ENCODE measurements at regions not wholly inside any gene's neighbourhood (a gene's known extent, or its start where the extent isn't known, plus 50 kb on each side); places are given as distances from the start of the nearest gene placed in this dataset.

DNA sequence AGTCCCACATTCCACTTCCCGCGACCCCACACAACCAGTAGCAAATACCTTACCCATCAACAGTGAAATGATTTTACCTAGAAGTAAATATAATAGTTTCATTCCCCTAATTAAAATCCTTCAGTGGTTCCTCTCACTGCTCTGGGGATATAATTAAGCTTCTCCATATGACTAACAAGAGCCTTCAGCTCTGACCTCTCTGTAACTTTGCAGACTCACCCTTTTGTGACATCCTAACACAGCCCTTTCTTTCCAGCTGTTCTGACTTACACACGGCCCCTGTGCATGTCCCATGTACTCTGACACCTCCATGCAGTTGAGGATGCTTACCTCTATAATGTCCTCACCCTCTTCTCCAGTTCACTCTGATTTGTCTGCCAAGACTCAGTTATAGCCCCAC, 137.3 kb upstream of the SPAG17 start:
- intact Hi-C loops (cut with DNase I; ENCODE audit: low total_unique reads), result no loop called here
- TF ChIP-seq, protein P1, sequence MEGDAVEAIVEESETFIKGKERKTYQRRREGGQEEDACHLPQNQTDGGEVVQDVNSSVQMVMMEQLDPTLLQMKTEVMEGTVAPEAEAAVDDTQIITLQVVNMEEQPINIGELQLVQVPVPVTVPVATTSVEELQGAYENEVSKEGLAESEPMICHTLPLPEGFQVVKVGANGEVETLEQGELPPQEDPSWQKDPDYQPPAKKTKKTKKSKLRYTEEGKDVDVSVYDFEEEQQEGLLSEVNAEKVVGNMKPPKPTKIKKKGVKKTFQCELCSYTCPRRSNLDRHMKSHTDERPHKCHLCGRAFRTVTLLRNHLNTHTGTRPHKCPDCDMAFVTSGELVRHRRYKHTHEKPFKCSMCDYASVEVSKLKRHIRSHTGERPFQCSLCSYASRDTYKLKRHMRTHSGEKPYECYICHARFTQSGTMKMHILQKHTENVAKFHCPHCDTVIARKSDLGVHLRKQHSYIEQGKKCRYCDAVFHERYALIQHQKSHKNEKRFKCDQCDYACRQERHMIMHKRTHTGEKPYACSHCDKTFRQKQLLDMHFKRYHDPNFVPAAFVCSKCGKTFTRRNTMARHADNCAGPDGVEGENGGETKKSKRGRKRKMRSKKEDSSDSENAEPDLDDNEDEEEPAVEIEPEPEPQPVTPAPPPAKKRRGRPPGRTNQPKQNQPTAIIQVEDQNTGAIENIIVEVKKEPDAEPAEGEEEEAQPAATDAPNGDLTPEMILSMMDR (IDR thresholded peaks at IDR 0.05), result no peak
- H3K27me3 ChIP-seq, result no peaks in the 10 kb centered on the region
- DNase-seq, result no peak
- H3K36me3 ChIP-seq, result no peaks in the 10 kb centered on the region
- no peaks in the 10 kb centered on the region for H3K9me3 ChIP-seq
- H3K4me1 ChIP-seq, result no peaks in the 10 kb centered on the region
- no peak overlapping the region for H3K4me3 ChIP-seq
- H3K27ac ChIP-seq, result no peak overlapping the region

DNA sequence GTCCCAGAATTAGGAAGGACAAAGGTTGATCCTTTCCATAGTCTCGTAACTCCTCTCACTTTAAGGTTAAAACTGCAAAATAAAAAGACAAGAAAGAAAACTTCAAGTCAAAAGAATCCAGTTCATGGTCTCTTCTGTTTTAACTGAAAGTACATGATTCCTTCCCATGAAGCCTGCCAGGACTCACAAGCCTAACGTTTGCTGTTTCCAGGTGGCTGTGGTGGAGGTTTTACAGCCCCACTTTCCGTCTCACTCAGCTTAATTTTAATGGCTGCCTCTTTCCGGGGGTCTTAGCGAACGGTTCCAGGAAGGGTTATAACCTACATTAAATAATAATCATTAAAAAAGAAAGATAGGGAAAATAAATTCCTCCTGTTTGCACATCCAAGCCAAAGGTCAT, 136.8 kb upstream of the SPAG17 start:
- Histone ChIP-seq H3K4me3 (no peak overlapping the region), H3K27ac (no peak overlapping the region), H3K4me1 (no peaks in the 10 kb centered on the region), H3K9me3 (no peaks in the 10 kb centered on the region), H3K27me3 (no peaks in the 10 kb centered on the region), H3K36me3 (no peaks in the 10 kb centered on the region)
- TF ChIP-seq, protein P1 (IDR thresholded peaks at IDR 0.05), result no peak
- intact Hi-C loops (cut with DNase I; ENCODE audit: low total_unique reads), result no loop called here
- no peak for DNase-seq

DNA sequence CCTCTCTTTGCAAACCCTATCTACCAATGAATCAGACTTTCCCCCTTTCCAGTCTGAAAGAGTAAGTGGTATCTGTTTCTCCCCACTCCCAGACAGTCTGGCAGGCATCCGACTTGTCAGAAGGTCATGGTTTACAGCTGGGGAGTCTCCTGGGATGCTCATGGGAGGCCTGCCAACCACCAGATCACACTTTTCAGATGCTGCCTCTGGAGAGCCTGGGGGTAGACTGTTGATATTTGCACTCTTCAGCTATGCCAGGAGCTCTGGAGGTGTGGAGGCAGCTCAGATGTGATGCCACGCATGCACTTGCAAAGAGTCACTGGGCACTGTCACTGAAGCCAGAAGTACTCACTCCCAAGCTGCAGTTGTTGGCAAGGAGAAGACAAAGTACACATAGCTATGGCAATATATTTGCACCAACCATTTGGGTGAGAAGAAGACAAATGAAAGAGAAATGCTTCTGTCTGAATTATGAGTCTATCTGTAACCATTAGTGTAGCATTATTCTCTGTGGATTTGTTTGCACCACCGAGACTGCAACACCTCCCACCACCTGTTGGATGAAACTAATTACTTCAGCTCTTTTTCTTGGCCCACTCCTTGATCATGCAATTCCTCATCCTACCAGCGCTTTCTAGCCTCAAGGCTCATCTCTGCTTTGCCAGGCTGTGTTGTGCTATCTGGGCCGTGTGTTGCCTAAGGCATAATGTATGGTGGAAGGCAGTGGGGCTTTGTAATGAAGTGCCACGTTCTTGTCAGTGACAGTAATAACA, 133.0 kb upstream of the SPAG17 start:
- Histone ChIP-seq H3K36me3 (no peaks in the 10 kb centered on the region), H3K4me1 (no peaks in the 10 kb centered on the region), H3K4me3 (no peak overlapping the region), H3K27ac (no peak overlapping the region), H3K27me3 (no peaks in the 10 kb centered on the region), H3K9me3 (no peaks in the 10 kb centered on the region)
- TF ChIP-seq, protein P1 (IDR thresholded peaks at IDR 0.05), result no peak
- intact Hi-C loops (cut with DNase I; ENCODE audit: low total_unique reads), result no loop called here
- DNase-seq, result no peak

DNA sequence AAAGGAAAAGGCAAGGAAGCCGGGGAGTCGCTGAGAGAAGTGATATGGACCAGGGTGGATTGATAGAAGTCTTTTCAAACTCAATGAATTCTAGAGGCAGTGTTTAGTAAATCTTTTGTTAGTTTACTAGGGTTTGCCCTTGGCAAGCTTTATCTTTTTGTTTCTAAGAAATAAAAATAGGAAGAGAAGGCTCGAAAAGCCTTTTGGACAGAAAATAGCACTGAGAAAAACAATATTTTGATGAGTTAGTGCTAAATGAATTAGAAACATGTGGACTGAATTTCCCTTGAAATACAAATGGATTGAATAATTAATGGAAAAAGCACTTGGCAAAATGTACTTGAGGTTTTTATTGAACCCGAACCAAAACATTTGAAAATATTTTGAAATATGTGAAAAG, 121.8 kb upstream of the SPAG17 start:
- H3K27me3 ChIP-seq, result no peaks in the 10 kb centered on the region
- H3K4me1 ChIP-seq, result no peaks in the 10 kb centered on the region
- H3K9me3 ChIP-seq, result no peaks in the 10 kb centered on the region
- DNase-seq, result no peak
- no peak overlapping the region for H3K27ac ChIP-seq
- H3K4me3 ChIP-seq, result no peak overlapping the region
- H3K36me3 ChIP-seq, result no peaks in the 10 kb centered on the region
- intact Hi-C loops (cut with DNase I; ENCODE audit: low total_unique reads), result no loop called here
- TF ChIP-seq, protein P1 (IDR thresholded peaks at IDR 0.05), result no peak

DNA sequence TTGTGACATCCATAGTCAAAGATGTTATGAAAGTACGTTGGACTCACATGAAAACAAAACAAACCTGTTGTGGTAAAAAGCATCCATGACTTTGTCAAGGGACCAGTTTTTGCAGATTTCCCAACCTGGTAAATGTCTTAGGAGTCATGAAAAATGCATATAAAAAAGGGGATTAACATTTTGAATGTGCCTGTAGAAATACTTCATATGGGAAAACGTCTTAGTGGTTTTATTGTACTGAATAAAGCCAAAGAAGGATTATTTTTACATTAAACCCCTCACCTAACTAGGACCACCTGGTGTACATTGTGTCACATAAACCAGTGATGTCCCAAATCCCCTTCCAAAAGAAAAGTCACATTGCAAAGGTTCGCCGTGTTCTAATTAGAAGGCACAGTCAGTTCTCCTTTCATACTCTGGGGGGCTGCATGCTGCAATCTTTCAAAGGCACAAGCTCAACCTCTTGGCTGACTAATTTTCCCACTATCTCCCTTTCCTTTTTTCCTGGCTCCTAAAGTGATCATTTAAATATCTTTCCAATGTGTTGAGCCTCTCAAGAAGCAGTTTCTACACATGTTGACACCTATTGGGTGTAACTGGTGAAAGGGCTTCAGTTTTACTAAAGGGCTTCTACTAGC, 119.8 kb upstream of the SPAG17 start:
- no peaks in the 10 kb centered on the region for H3K27me3 ChIP-seq
- no peak overlapping the region for H3K27ac ChIP-seq
- DNase-seq, result no peak
- intact Hi-C loops (cut with DNase I; ENCODE audit: low total_unique reads), result no loop called here
- TF ChIP-seq, protein P1 (IDR thresholded peaks at IDR 0.05), result peak in 1 of 2 experiments; percentile 31
- no peak overlapping the region for H3K4me3 ChIP-seq
- no peaks in the 10 kb centered on the region for H3K36me3 ChIP-seq
- no peaks in the 10 kb centered on the region for H3K4me1 ChIP-seq
- no peaks in the 10 kb centered on the region for H3K9me3 ChIP-seq
